ENCODE measurements at regions not wholly inside any gene's neighbourhood (a gene's known extent, or its start where the extent isn't known, plus 50 kb on each side); places are given as distances from the start of the nearest gene placed in this dataset.

GRCh38 chr10:107614939-107615685 lies 450.6 kb upstream of the SORCS1 start:
- in situ Hi-C loops (cut with HindIII; ENCODE audit: low pct_unique_long_range_greater_than_20kb, low sequenced_read_pairs) (no loop called here), intact Hi-C loops (cut with micrococcal nuclease; ENCODE audit: unreplicated experiment) (no loop called here)
- Histone ChIP-seq H3K27ac (ENCODE audit: low read length) (no peak overlapping the region), H3K27me3 (ENCODE audit: control insufficient read depth, insufficient read depth, low read length) (no peaks in the 10 kb centered on the region), H3K4me1 (ENCODE audit: control insufficient read depth, insufficient read depth, low read length) (no peaks in the 10 kb centered on the region), H3K9me3 (ENCODE audit: control insufficient read depth, insufficient read depth, low read depth, low read length) (no peaks in the 10 kb centered on the region), H3K36me3 (ENCODE audit: control insufficient read depth, insufficient read depth, low read length) (no peaks in the 10 kb centered on the region), H3K4me3 (ENCODE audit: low read depth in 2 of 2, low read length in 2 of 2) (no peak overlapping the region)
- ChIA-PET CTCF (no interaction called here), POLR2A (no interaction called here)
- DNase-seq (ENCODE audit: low read depth, low spot score) (no peak), ATAC-seq (no peak)
- BruUV-seq (replicated peaks): no TSS peak
- TF ChIP-seq, protein P1, sequence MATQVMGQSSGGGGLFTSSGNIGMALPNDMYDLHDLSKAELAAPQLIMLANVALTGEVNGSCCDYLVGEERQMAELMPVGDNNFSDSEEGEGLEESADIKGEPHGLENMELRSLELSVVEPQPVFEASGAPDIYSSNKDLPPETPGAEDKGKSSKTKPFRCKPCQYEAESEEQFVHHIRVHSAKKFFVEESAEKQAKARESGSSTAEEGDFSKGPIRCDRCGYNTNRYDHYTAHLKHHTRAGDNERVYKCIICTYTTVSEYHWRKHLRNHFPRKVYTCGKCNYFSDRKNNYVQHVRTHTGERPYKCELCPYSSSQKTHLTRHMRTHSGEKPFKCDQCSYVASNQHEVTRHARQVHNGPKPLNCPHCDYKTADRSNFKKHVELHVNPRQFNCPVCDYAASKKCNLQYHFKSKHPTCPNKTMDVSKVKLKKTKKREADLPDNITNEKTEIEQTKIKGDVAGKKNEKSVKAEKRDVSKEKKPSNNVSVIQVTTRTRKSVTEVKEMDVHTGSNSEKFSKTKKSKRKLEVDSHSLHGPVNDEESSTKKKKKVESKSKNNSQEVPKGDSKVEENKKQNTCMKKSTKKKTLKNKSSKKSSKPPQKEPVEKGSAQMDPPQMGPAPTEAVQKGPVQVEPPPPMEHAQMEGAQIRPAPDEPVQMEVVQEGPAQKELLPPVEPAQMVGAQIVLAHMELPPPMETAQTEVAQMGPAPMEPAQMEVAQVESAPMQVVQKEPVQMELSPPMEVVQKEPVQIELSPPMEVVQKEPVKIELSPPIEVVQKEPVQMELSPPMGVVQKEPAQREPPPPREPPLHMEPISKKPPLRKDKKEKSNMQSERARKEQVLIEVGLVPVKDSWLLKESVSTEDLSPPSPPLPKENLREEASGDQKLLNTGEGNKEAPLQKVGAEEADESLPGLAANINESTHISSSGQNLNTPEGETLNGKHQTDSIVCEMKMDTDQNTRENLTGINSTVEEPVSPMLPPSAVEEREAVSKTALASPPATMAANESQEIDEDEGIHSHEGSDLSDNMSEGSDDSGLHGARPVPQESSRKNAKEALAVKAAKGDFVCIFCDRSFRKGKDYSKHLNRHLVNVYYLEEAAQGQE (IDR thresholded peaks at IDR 0.05; ENCODE audit: insufficient read depth in 1 of 2, low read depth in 2 of 2, low read length in 1 of 2): no peak
- TF ChIP-seq SIN3A (IDR thresholded peaks at IDR 0.05; ENCODE audit: borderline replicate concordance, insufficient read depth, low read depth, low read length): no peak
- no peak for TF ChIP-seq CTCF (IDR thresholded peaks at IDR 0.05)
- no peak for TF ChIP-seq TCF7L2 (IDR thresholded peaks at IDR 0.05; ENCODE audit: low read depth, low read length)
- TF ChIP-seq POLR2AphosphoS5 (IDR thresholded peaks at IDR 0.05; ENCODE audit: low read depth, low read length): no peak

- Histone ChIP-seq H3K4me1 (ENCODE audit: control insufficient read depth, insufficient read depth, low read length) (no peaks in the 10 kb centered on the region), H3K27me3 (ENCODE audit: control insufficient read depth, insufficient read depth, low read length) (no peaks in the 10 kb centered on the region), H3K4me3 (ENCODE audit: low read depth in 2 of 2, low read length in 2 of 2) (no peak overlapping the region), H3K27ac (ENCODE audit: low read length) (no peak overlapping the region), H3K9me3 (ENCODE audit: control insufficient read depth, insufficient read depth, low read depth, low read length) (no peaks in the 10 kb centered on the region), H3K36me3 (ENCODE audit: control insufficient read depth, insufficient read depth, low read length) (no peaks in the 10 kb centered on the region)
- in situ Hi-C loops (cut with HindIII; ENCODE audit: low pct_unique_long_range_greater_than_20kb, low sequenced_read_pairs): no loop called here
- ChIA-PET CTCF (no interaction called here), POLR2A (no interaction called here)
- no TSS peak for BruUV-seq (replicated peaks)
- intact Hi-C loops (cut with micrococcal nuclease; ENCODE audit: unreplicated experiment): no loop called here
- no peak for DNase-seq (ENCODE audit: low read depth, low spot score)
- ATAC-seq: no peak
- TF ChIP-seq TCF7L2 (IDR thresholded peaks at IDR 0.05; ENCODE audit: low read depth, low read length): no peak
- TF ChIP-seq POLR2AphosphoS5 (IDR thresholded peaks at IDR 0.05; ENCODE audit: low read depth, low read length): no peak
- no peak for TF ChIP-seq CTCF (IDR thresholded peaks at IDR 0.05)
- TF ChIP-seq, protein P1 (IDR thresholded peaks at IDR 0.05; ENCODE audit: insufficient read depth in 1 of 2, low read depth in 2 of 2, low read length in 1 of 2): no peak
- no peak for TF ChIP-seq SIN3A (IDR thresholded peaks at IDR 0.05; ENCODE audit: borderline replicate concordance, insufficient read depth, low read depth, low read length)
Observed at GRCh38 chr10:107611115-107611514, 446.6 kb upstream of the SORCS1 start.

Data from Panc1 (cell line).